GM10266 (cell line): ENCODE measurements at regions not wholly inside any gene's neighbourhood (a gene's known extent, or its start where the extent isn't known, plus 50 kb on each side); places are given as distances from the start of the nearest gene placed in this dataset.

Source experiments
- DNase-seq: peaks from one replicate; pipeline ENCODE4 v3.0.0; 2012; ENCODE audit errors: extremely low spot score
- TF ChIP-seq, protein P1 (sequence below): IDR thresholded peaks from 2 replicates; pipeline ENCODE4 v1.5.1; 2012; ENCODE audit warnings: mild to moderate bottlenecking, low read depth; ENCODE audit not compliant: control insufficient read depth, insufficient read depth; ENCODE audit errors: missing control alignments

DNA sequence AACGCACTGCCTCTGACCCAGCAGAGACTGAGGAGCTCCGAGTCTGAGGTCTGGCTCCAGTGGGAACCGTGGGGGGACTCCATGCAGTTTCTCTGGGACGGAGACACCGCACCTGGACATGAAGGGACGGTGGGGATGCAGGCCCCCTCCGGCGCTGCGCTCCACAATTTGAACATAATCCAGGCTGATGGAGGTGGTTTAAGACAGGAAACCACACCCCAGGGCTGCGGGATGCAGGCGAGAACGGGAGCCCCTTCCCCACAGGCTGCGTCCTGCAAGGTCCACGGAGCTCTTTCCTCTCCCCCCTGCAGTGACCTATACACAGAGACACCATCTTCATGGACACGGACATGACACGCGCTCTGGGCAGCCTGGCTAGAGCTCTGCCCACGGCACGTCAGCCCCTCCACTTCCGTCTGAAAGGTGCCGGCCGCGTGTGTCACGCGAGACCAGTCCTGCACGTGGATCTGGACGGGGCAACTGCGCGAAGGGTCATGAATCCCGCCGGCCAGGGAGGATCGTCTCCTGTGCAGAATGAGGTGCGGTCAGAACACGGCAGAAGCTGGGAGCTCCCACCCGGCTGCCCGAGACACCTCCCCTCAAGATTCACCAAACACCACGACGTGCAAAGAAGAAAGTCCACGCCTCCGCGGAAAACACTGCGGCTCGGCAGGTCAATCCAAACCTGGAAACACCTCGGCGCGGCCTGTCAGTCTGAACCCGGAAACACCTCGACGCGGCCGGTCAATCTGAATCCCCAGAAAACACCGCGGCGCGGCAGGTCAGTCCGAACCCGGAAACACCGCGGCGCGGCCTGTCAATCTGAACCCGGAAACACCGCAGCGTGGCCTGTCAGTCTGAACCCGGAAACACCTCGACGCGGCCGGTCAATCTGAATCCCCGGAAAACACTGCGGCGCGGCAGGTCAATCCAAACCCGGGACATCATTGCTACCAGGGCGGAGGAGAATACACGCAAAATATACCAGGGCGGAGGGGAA is 212.4 kb downstream of the BRD1 start:
- DNase-seq, result no peak
- TF ChIP-seq, protein P1, sequence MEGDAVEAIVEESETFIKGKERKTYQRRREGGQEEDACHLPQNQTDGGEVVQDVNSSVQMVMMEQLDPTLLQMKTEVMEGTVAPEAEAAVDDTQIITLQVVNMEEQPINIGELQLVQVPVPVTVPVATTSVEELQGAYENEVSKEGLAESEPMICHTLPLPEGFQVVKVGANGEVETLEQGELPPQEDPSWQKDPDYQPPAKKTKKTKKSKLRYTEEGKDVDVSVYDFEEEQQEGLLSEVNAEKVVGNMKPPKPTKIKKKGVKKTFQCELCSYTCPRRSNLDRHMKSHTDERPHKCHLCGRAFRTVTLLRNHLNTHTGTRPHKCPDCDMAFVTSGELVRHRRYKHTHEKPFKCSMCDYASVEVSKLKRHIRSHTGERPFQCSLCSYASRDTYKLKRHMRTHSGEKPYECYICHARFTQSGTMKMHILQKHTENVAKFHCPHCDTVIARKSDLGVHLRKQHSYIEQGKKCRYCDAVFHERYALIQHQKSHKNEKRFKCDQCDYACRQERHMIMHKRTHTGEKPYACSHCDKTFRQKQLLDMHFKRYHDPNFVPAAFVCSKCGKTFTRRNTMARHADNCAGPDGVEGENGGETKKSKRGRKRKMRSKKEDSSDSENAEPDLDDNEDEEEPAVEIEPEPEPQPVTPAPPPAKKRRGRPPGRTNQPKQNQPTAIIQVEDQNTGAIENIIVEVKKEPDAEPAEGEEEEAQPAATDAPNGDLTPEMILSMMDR, result no peak

DNA sequence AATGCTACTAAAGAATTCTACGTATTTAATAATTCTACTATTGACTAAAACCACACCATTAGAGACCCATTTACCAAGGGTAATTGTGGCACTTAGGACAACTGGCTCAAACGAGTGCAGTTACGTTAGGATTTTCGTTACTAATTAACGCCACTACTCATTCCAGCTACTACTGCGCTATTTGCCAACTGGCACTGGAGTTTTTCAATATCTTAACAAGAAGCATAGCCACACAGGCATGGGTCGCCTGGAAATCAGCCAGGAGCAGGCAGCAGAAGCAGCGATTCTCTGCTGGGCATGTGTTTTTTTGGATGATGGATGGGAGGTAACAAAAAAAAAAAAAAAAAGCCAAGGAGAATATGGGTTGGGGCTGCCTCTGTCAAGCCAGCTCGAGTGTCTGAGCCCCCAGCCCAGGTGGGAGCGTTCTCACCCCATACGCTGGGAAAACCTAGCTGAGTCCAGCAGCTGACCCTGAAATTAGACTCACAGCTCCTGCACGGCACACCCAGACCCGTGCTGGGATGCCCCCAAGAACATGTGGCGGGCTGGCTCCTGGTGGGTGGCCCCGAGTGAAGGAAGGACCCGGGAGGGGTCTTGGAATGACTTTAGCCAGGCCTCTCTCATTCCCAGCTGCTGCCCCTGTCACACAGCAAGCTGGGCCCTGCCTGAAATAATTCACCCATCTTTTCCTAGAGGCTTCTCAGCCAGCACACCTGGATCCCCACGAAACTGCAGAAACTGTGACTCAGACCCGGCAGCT is 214.0 kb downstream of the BRD1 start:
- TF ChIP-seq, protein P1, result no peak
- DNase-seq, result no peak

DNA sequence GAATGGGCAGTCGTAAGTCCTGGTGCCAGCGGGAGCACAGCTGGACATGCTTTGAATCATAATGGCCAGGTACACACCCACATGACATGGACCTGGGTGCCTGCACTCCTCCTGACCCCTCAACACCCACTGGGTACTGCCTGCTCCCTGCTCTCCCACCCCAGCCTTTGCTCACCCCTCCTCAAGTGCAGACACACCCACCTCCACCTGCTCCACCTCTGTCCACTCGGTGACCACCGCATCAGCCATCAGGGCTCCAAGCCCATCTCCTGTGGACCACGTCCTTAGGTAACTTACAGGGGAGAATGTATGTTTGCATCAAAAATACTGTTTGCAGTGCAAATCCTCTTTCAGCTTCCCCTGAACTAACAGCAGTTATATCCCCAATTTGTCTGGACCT is 214.6 kb downstream of the BRD1 start:
- TF ChIP-seq, protein P1, result no peak
- DNase-seq, result no peak

DNA sequence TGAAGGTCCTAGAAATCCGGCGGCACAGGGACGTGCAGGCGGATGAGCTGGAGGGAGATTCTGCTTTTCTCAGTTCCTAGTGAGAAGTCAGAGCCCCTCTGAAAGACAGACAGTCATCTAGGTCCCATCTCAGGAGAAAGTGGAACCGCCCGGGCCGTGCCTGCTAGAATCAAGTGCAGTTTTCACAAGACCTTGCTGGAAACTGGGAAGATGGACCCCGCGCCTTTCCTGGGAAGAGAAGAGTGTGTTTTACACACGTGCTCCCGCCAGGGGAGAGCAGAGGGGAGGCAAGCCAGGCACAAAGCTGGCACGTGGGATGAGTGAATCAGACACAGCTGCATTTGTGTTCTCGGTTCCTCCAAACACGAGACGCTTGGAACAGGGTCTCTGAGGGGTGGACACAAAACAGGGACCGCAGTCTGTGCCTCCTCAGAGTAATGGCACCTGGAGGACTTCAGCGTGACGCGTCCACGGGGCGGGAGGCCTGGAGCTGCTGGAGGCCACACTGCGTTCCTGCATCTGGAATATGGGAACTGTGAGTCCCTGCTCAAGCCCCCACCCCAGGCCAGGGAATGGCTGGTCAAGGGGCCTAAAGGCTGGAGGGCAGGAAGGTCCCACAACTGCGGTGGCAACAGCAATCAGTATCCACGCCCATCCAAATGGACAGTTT is 218.3 kb downstream of the BRD1 start:
- DNase-seq, result no peak
- TF ChIP-seq, protein P1, result no peak

DNA sequence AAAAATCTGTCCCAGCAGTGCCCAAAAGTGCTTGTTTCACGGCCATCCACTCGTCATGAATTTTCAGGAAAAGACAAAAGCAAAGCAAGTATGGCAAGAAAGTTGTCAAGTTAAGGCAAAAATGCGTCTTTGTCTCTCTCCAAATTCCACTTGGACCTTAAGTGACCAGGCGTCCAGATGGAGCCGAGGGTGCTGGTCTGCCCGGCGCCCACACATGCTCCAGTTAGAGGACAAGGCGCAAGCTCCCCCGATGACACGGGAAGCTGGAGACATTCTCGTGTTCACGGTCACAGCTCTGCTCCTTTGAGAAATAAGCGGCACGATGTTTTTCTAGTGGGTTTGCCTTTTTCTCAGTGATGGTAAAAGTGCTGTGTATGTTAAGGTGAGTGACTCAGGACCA is 219.0 kb downstream of the BRD1 start:
- no peak for DNase-seq
- TF ChIP-seq, protein P1, result no peak

DNA sequence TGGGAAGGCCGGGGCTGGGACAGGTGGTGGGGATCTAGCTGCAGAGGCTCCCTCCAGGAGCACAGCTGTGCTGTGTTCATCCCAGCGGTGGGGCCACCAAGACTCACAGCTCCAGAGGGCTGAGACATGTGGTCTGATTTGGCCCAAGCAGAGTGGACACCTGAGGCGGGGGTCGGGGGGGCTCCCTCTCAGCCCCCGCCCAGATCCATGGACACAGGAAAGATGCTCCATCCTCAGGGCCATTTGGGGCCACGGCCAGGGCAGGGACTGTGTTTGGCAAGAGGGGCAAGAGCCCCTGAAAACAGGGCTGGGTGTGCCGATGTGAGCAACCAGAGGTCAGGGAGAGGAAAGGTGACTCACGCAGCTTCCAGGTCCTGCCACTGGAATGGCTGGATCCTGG is 219.4 kb downstream of the BRD1 start:
- TF ChIP-seq, protein P1, result no peak
- no peak for DNase-seq

DNA sequence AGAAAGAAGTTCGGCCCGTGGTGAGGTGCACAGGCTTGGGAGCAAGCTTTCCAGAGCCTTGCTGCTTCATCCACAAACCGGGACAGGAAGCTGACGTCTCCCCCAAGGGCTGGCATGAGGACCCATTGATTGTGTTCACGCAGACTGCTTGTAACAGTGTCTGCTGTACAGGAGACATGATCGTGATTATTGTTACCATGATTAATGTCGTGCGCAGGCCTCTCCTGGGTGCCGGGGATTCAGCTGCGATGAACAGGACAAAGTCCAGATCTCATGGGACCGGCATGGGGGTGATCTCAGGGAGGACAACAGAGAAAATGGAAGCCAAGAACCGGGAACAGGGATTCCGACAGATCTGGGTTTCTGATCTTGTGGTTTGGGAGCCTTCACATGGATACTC is 219.9 kb downstream of the BRD1 start:
- TF ChIP-seq, protein P1, result no peak
- DNase-seq, result no peak
